IMR-90 (cell line): ENCODE measurements at regions not wholly inside any gene's neighbourhood (a gene's known extent, or its start where the extent isn't known, plus 50 kb on each side); places are given as distances from the start of the nearest gene placed in this dataset.

ENCODE experiments used
- ATAC-seq: fragments of 200-7000 bp; cut with Tn5 transposase; 2 replicates; pipeline ENCODE4 v1.9.1; 2020; ENCODE audit warnings: low read depth, mild to moderate bottlenecking, moderate library complexity
- BruUV-seq: library from RNA; stranded (reverse); fragments of 400-500 nt; replicated peaks from 2 replicates; lab custom pipeline; 2021; lab: Mats Ljungman, UMichigan
- CTCF ChIA-PET: fragments of 300-600 bp; formaldehyde crosslinking; extraction: SDS; loops from one replicate; lab custom pipeline; 2021; ENCODE audit warnings: antibody characterized with exemption; lab: Yijun Ruan, JAX
- POLR2A ChIA-PET: fragments of 300-600 bp; sonication (Branson Sonifier 250); formaldehyde crosslinking; loops from one replicate; lab custom pipeline; 2022; ENCODE audit warnings: antibody characterized with exemption; ENCODE audit not compliant: unreplicated experiment; lab: Charles Lee
- DNase-seq: peaks from one replicate; pipeline ENCODE4 v3.0.0; 2013
- H2AFZ ChIP-seq: replicated peaks from 2 replicates; pipeline ENCODE3; 2013; ENCODE audit warnings: low read length, mild to moderate bottlenecking; ENCODE audit not compliant: poor library complexity
- H2AK5ac ChIP-seq: 2 replicates; pipeline ENCODE4 v1.6.1; 2013; ENCODE audit warnings: low read depth, low read length, inconsistent platforms
- H2AK9ac ChIP-seq: replicated peaks from 2 replicates; pipeline ENCODE3; 2013; ENCODE audit warnings: mild to moderate bottlenecking, low read depth, low read length, moderate library complexity; ENCODE audit not compliant: poor library complexity
- H2BK120ac ChIP-seq: 2 replicates; pipeline ENCODE4 v1.6.1; 2013; ENCODE audit warnings: low read depth, low read length, inconsistent platforms
- H2BK15ac ChIP-seq: 3 replicates; pipeline ENCODE4 v1.6.1; 2013; ENCODE audit warnings: low read depth, low read length, inconsistent platforms
- H2BK20ac ChIP-seq: 2 replicates; pipeline ENCODE4 v1.6.1; 2013; ENCODE audit warnings: low read depth, mild to moderate bottlenecking, inconsistent platforms, low read length, moderate library complexity
- H2BK5ac ChIP-seq: 2 replicates; pipeline ENCODE4 v1.6.1; 2013; ENCODE audit warnings: mild to moderate bottlenecking, low read depth, low read length, inconsistent platforms; ENCODE audit not compliant: poor library complexity, severe bottlenecking
- H3K14ac ChIP-seq: replicated peaks from 2 replicates; pipeline ENCODE4 v1.6.1; 2013; ENCODE audit warnings: low read depth, low read length, inconsistent platforms
- H3K18ac ChIP-seq: 2 replicates; pipeline ENCODE4 v1.6.1; 2013; ENCODE audit warnings: low read depth, low read length, control low read depth
- H3K23ac ChIP-seq: 2 replicates; pipeline ENCODE4 v1.6.1; 2013; ENCODE audit warnings: low read depth, low read length, inconsistent platforms
- H3K27ac ChIP-seq: 2 replicates; pipeline ENCODE4 v1.5.1; 2013; ENCODE audit warnings: mild to moderate bottlenecking, control low read depth, low read length; ENCODE audit not compliant: insufficient read depth
- H3K27me3 ChIP-seq: 2 replicates; pipeline ENCODE4 v1.6.1; 2013; ENCODE audit warnings: low read length; ENCODE audit not compliant: control insufficient read depth, insufficient read depth
- H3K36me3 ChIP-seq: 2 replicates; pipeline ENCODE4 v1.6.1; 2013; ENCODE audit warnings: low read length, mixed read lengths; ENCODE audit not compliant: control insufficient read depth, insufficient read depth
- H3K4ac ChIP-seq: 2 replicates; pipeline ENCODE4 v1.6.1; 2013; ENCODE audit warnings: low read depth, low read length, inconsistent platforms
- H3K4me1 ChIP-seq: 2 replicates; pipeline ENCODE4 v1.6.1; 2013; ENCODE audit warnings: low read length, mixed read lengths; ENCODE audit not compliant: control insufficient read depth, insufficient read depth
- H3K4me2 ChIP-seq: 2 replicates; pipeline ENCODE4 v1.6.1; 2013; ENCODE audit warnings: low read depth, mild to moderate bottlenecking, control low read depth, low read length, moderate library complexity
- H3K4me3 ChIP-seq: 2 replicates; pipeline ENCODE4 v1.5.1; 2013; ENCODE audit warnings: low read depth, mild to moderate bottlenecking, control low read depth, low read length, moderate library complexity; ENCODE audit not compliant: insufficient read depth
- H3K56ac ChIP-seq: 2 replicates; pipeline ENCODE4 v1.6.1; 2013; ENCODE audit warnings: low read length, inconsistent platforms; ENCODE audit not compliant: insufficient read depth; ENCODE audit errors: extremely low read depth
- H3K79me1 ChIP-seq, 2 experiments: 2 replicates each; pipeline ENCODE4 v1.6.1; 2013; ENCODE audit warnings: low read length in 2 of 2, inconsistent platforms in 1 of 2, low read depth in 1 of 2
- H3K9ac ChIP-seq: 2 replicates; pipeline ENCODE4 v1.6.1; 2013; ENCODE audit warnings: low read depth, low read length, control low read depth
- H3K9me1 ChIP-seq: 2 replicates; pipeline ENCODE4 v1.6.1; 2013; ENCODE audit warnings: low read length, inconsistent platforms; ENCODE audit not compliant: insufficient read depth
- H3K9me3 ChIP-seq: 2 replicates; pipeline ENCODE4 v1.6.1; 2013; ENCODE audit warnings: low read length; ENCODE audit not compliant: control insufficient read depth, insufficient read depth
- H4K20me1 ChIP-seq: 2 replicates; pipeline ENCODE4 v1.6.1; 2013; ENCODE audit warnings: low read length, inconsistent platforms; ENCODE audit not compliant: insufficient read depth
- H4K5ac ChIP-seq: 2 replicates; pipeline ENCODE4 v1.6.1; 2013; ENCODE audit warnings: mild to moderate bottlenecking, low read depth, low read length, control low read depth
- H4K8ac ChIP-seq, 2 experiments: 2 replicates each; pipeline ENCODE4 v1.6.1; 2013; ENCODE audit warnings: low read depth in 2 of 2, low read length in 2 of 2, control low read depth in 1 of 2, inconsistent platforms in 1 of 2
- H4K91ac ChIP-seq: 2 replicates; pipeline ENCODE4 v1.6.1; 2013; ENCODE audit warnings: low read depth, low read length, inconsistent platforms; ENCODE audit not compliant: insufficient read depth
- BHLHE40 ChIP-seq: fragments of 150-350 bp; IDR thresholded peaks from 2 replicates; pipeline ENCODE4 v1.6.1; 2016; ENCODE audit warnings: mild to moderate bottlenecking, low read depth, low read length
- ELK1 ChIP-seq: fragments of 150-350 bp; IDR thresholded peaks from 2 replicates; pipeline ENCODE4 v1.6.1; 2016; ENCODE audit warnings: low read depth, mild to moderate bottlenecking, low read length, moderate library complexity, borderline replicate concordance
- FOS ChIP-seq: fragments of 150-350 bp; IDR thresholded peaks from 2 replicates; pipeline ENCODE4 v1.6.1; 2016; ENCODE audit warnings: low read depth, low read length
- MAFK ChIP-seq: IDR thresholded peaks from 2 replicates; pipeline ENCODE4 v1.6.1; 2012; ENCODE audit warnings: low read depth, low read length, improper control_type of control experiment
- NFE2L2 ChIP-seq: fragments of 150-350 bp; IDR thresholded peaks from 2 replicates; pipeline ENCODE4 v1.6.1; 2016; ENCODE audit warnings: low read depth, mild to moderate bottlenecking, low read length
- RAD21 ChIP-seq: IDR thresholded peaks from 2 replicates; pipeline ENCODE4 v1.6.1; 2012; ENCODE audit warnings: low read length, improper control_type of control experiment
- WGBS, 2 experiments: methylation state at CpG; one replicate each; pipeline versions ENCODE4 v1.1.5 to v1.1.7; 2013; ENCODE audit warnings: missing lambda C conversion rate in 2 of 2; ENCODE audit not compliant: insufficient read length in 1 of 2; ENCODE audit errors: extremely low coverage in 2 of 2; 5-methylcytosine and 5-hydroxymethylcytosine counted together
- dilution Hi-C: fragments of 300-500 bp; cut with HindIII; formaldehyde crosslinking; loops from one replicate; pipeline ENCODE4 v1.14.3; 2018; ENCODE audit warnings: low sequenced_read_pairs; ENCODE audit not compliant: unreplicated experiment
- in situ Hi-C: fragments of 300-500 bp; cut with MboI; formaldehyde crosslinking; loops from 3 replicates; pipeline ENCODE4 v1.14.3; 2019; ENCODE audit warnings: low sequenced_read_pairs, inconsistent platforms, mixed read lengths
- intact Hi-C: fragments of 100-400 bp; cut with micrococcal nuclease; formaldehyde crosslinking; loops from 2 replicates; pipeline ENCODE4 v1.10.0; 2022

- peaks cover 63% of the 10 kb centered on the region for H3K27me3 ChIP-seq
- no peak overlapping the region for H4K8ac ChIP-seq
- H2AK9ac ChIP-seq, result no peak overlapping the region
- H3K79me1 ChIP-seq, result no peaks in the 10 kb centered on the region
- no peak overlapping the region for H3K4me2 ChIP-seq
- H2AFZ ChIP-seq, result no peak overlapping the region
- ChIA-PET CTCF (no interaction called here), POLR2A (no interaction called here)
- no peak overlapping the region for H3K56ac ChIP-seq
- H3K9me1 ChIP-seq, result no peaks in the 10 kb centered on the region
- no peak overlapping the region for H4K5ac ChIP-seq
- intact Hi-C loops (no loop called here), in situ Hi-C loops (no loop called here), dilution Hi-C loops (no loop called here)
- no peak overlapping the region for H3K18ac ChIP-seq
- no peak overlapping the region for H2BK15ac ChIP-seq
- H3K14ac ChIP-seq, result no peak overlapping the region
- no peak overlapping the region for H2AK5ac ChIP-seq
- no peaks in the 10 kb centered on the region for H3K36me3 ChIP-seq
- H2BK20ac ChIP-seq, result no peak overlapping the region
- no peaks in the 10 kb centered on the region for H3K9me3 ChIP-seq
- H3K9ac ChIP-seq, result no peak overlapping the region
- DNase-seq, result no peak
- ATAC-seq, result no peak
- no peak for TF ChIP-seq NFE2L2
- TF ChIP-seq FOS, result no peak
- no peak for TF ChIP-seq RAD21
- no peak for TF ChIP-seq ELK1
- TF ChIP-seq MAFK, result no peak
- no peak for TF ChIP-seq BHLHE40
- no peak overlapping the region for H4K91ac ChIP-seq
- no TSS peak for BruUV-seq
- no peak overlapping the region for H2BK120ac ChIP-seq
- H4K20me1 ChIP-seq, result no peaks in the 10 kb centered on the region
- H3K4me3 ChIP-seq, result no peak overlapping the region
- no peak overlapping the region for H2BK5ac ChIP-seq
- H3K4me1 ChIP-seq, result no peaks in the 10 kb centered on the region
- no peak overlapping the region for H3K23ac ChIP-seq
- WGBS, 2 experiments, result 71% methylated on average over 6 of the region's 8 CpGs; no CpG with 5 or more reads in 1 of the 2 experiments
- no peak overlapping the region for H3K4ac ChIP-seq
- H3K27ac ChIP-seq, result no peak overlapping the region
Observed at GRCh38 chr4:3859571-3859970, 93.4 kb downstream of the ADRA2C start.
